H1 (cell line): ENCODE measurements at regions not wholly inside any gene's neighbourhood (a gene's known extent, or its start where the extent isn't known, plus 50 kb on each side); places are given as distances from the start of the nearest gene placed in this dataset.

Source experiments
- CTCF ChIA-PET: fragments of 300-600 bp; sonication (Branson Sonifier 250); formaldehyde crosslinking; loops from one replicate; lab custom pipeline; 2021; ENCODE audit not compliant: partially characterized antibody; lab: Charles Lee
- POLR2A ChIA-PET: fragments of 300-600 bp; sonication (Branson Sonifier 250); formaldehyde crosslinking; loops from one replicate; lab custom pipeline; 2021; ENCODE audit warnings: inconsistent platforms; ENCODE audit not compliant: partially characterized antibody; lab: Charles Lee
- DNase-seq, 2 experiments: peaks; one replicate each; pipeline versions ENCODE4 v3.0.0 to v3.0.0-alpha.2; 2010 to 2022; ENCODE audit warnings: low spot score in 2 of 2, low read depth in 1 of 2, mixed read lengths in 1 of 2
- FAIRE-seq: peaks from 2 replicates; lab custom pipeline; 2011; peaks lifted over from hg19 to GRCh38; lab: Jason Lieb, UNC
- H2AFZ ChIP-seq: 2 replicates; pipeline ENCODE4 v1.8.1; 2012; ENCODE audit warnings: low read length, inconsistent platforms
- H2AK5ac ChIP-seq: 2 replicates; pipeline ENCODE4 v1.6.1; 2013; ENCODE audit warnings: low read depth, low read length
- H2BK120ac ChIP-seq: replicated peaks from 2 replicates; pipeline ENCODE3; 2013; ENCODE audit warnings: low read depth, low read length, inconsistent platforms
- H2BK12ac ChIP-seq: 2 replicates; pipeline ENCODE4 v1.6.1; 2013; ENCODE audit warnings: low read depth, low read length
- H2BK15ac ChIP-seq: 2 replicates; pipeline ENCODE4 v1.6.1; 2013; ENCODE audit warnings: low read length
- H2BK20ac ChIP-seq: 2 replicates; pipeline ENCODE4 v1.6.1; 2013; ENCODE audit warnings: low read length
- H2BK5ac ChIP-seq: 2 replicates; pipeline ENCODE4 v1.6.1; 2013; ENCODE audit warnings: low read depth, low read length
- H3K14ac ChIP-seq: 2 replicates; pipeline ENCODE4 v1.6.1; 2013; ENCODE audit warnings: inconsistent platforms; ENCODE audit not compliant: insufficient read length
- H3K18ac ChIP-seq: 2 replicates; pipeline ENCODE4 v1.6.1; 2013; ENCODE audit warnings: low read length; ENCODE audit errors: extremely low read depth
- H3K23ac ChIP-seq: 2 replicates; pipeline ENCODE4 v1.6.1; 2013; ENCODE audit warnings: inconsistent platforms; ENCODE audit not compliant: insufficient read length
- H3K23me2 ChIP-seq: 2 replicates; pipeline ENCODE4 v1.6.1; 2013; ENCODE audit warnings: low read depth, low read length
- H3K27ac ChIP-seq: 2 replicates; pipeline ENCODE4 v1.6.1; 2011; ENCODE audit warnings: low read depth, low read length, inconsistent platforms
- H3K27me3 ChIP-seq, 4 experiments: replicated peaks in 1 of 4; 1 replicate in 1 of 4; 2 replicates in 3 of 4; pipeline versions ENCODE4 v1.6.1 to v1.8.1; 2011 to 2013; ENCODE audit warnings: low read length in 3 of 4, mild to moderate bottlenecking in 3 of 4, inconsistent platforms in 2 of 4, mixed read lengths in 2 of 4, moderate library complexity in 1 of 4; ENCODE audit not compliant: control insufficient read depth in 3 of 4, insufficient read depth in 3 of 4; ENCODE audit errors: extremely low read depth in 1 of 4
- H3K36me3 ChIP-seq, 4 experiments: 2 replicates each; pipeline versions ENCODE4 v1.6.1 to v1.8.1; 2011 to 2013; ENCODE audit warnings: mild to moderate bottlenecking in 4 of 4, low read length in 3 of 4, moderate library complexity in 2 of 4, control low read depth in 1 of 4, inconsistent platforms in 1 of 4; ENCODE audit not compliant: insufficient read depth in 4 of 4, control insufficient read depth in 2 of 4
- H3K4ac ChIP-seq: replicated peaks from 2 replicates; pipeline ENCODE3; 2013; ENCODE audit warnings: low read length, low read depth, mixed read lengths, inconsistent platforms; ENCODE audit not compliant: insufficient read length
- H3K4me1 ChIP-seq, 4 experiments: replicated peaks in 1 of 4; 1 replicate in 1 of 4; 2 replicates in 3 of 4; pipeline versions ENCODE4 v1.6.1 to v1.8.1; 2011 to 2013; ENCODE audit warnings: low read length in 3 of 4, inconsistent platforms in 2 of 4, mixed read lengths in 1 of 4; ENCODE audit not compliant: insufficient read depth in 4 of 4, control insufficient read depth in 3 of 4
- H3K4me2 ChIP-seq, 2 experiments: 2 replicates each; pipeline versions ENCODE4 v1.6.1 to v1.8.1; 2011 to 2013; ENCODE audit warnings: low read depth in 2 of 2, low read length in 2 of 2, control low read depth in 1 of 2, inconsistent platforms in 1 of 2, mild to moderate bottlenecking in 1 of 2; ENCODE audit not compliant: insufficient read depth in 1 of 2
- H3K4me3 ChIP-seq, 4 experiments: fragments of 200-600, 300-600 bp in 1 of 4; sonication (generic), shearing (Covaris generic), sonication (Bioruptor Twin) in 1 of 4; 2 replicates each; pipeline versions ENCODE4 v1.5.1 to v1.8.1; 2011 to 2016; ENCODE audit warnings: low read length in 4 of 4, low read depth in 3 of 4, control low read depth in 2 of 4, inconsistent platforms in 2 of 4, mild to moderate bottlenecking in 2 of 4, mixed read lengths in 1 of 4, moderate library complexity in 1 of 4; ENCODE audit not compliant: insufficient read depth in 2 of 4; ENCODE audit errors: extremely low read depth in 1 of 4
- H3K56ac ChIP-seq: replicated peaks from 2 replicates; pipeline ENCODE3; 2013; ENCODE audit warnings: low read depth, mild to moderate bottlenecking, mixed read lengths, low read length, inconsistent platforms; ENCODE audit not compliant: insufficient read length
- H3K79me1 ChIP-seq: 2 replicates; pipeline ENCODE4 v1.6.1; 2013; ENCODE audit warnings: low read depth, low read length, control low read depth
- H3K79me2 ChIP-seq, 2 experiments: 2 replicates each; pipeline versions ENCODE4 v1.6.1 to v1.8.1; 2012 to 2013; ENCODE audit warnings: low read length in 2 of 2, mild to moderate bottlenecking in 2 of 2, inconsistent platforms in 1 of 2; ENCODE audit not compliant: insufficient read depth in 2 of 2, control insufficient read depth in 1 of 2
- H3K9ac ChIP-seq, 4 experiments: replicated peaks in 1 of 4; 1 replicate in 1 of 4; 2 replicates in 3 of 4; pipeline versions ENCODE4 v1.6.1 to v1.8.1; 2011 to 2013; ENCODE audit warnings: low read depth in 3 of 4, low read length in 3 of 4, control low read depth in 2 of 4, mild to moderate bottlenecking in 2 of 4, moderate library complexity in 2 of 4, inconsistent platforms in 1 of 4; ENCODE audit errors: extremely low read depth in 1 of 4
- H3K9me3 ChIP-seq, 2 experiments: 2 replicates each; pipeline versions ENCODE4 v1.6.1 to v1.8.1; 2012 to 2013; ENCODE audit warnings: mild to moderate bottlenecking in 2 of 2, moderate library complexity in 2 of 2, control low read depth in 1 of 2, inconsistent platforms in 1 of 2, low read depth in 1 of 2, low read length in 1 of 2, mixed read lengths in 1 of 2; ENCODE audit not compliant: insufficient read depth in 2 of 2
- H4K20me1 ChIP-seq, 2 experiments: replicated peaks in 1 of 2; 2 replicates each; pipeline versions ENCODE3 to v1.8.1; 2011 to 2013; ENCODE audit warnings: inconsistent platforms in 2 of 2, low read length in 2 of 2, mild to moderate bottlenecking in 1 of 2; ENCODE audit not compliant: insufficient read depth in 2 of 2, control insufficient read depth in 1 of 2
- H4K5ac ChIP-seq: 2 replicates; pipeline ENCODE4 v1.6.1; 2013; ENCODE audit warnings: low read length, low read depth, mixed read lengths, inconsistent platforms; ENCODE audit not compliant: insufficient read length
- H4K8ac ChIP-seq: 2 replicates; pipeline ENCODE4 v1.8.0; 2013; ENCODE audit warnings: mild to moderate bottlenecking, moderate library complexity, low read length, inconsistent platforms; ENCODE audit not compliant: insufficient read depth; ENCODE audit errors: extremely low read depth
- H4K91ac ChIP-seq: replicated peaks from 2 replicates; pipeline ENCODE3; 2013; ENCODE audit warnings: low read length, mixed read lengths, inconsistent platforms; ENCODE audit not compliant: insufficient read length
- CEBPB ChIP-seq: IDR thresholded peaks from 2 replicates; pipeline ENCODE4 v1.6.1; 2012; ENCODE audit warnings: low read depth, low read length
- GABPA ChIP-seq: IDR thresholded peaks from 2 replicates; pipeline ENCODE4 v1.6.1; 2011; ENCODE audit warnings: mild to moderate bottlenecking, low read length, moderate library complexity, borderline replicate concordance; ENCODE audit not compliant: insufficient read depth
- JUN ChIP-seq: IDR thresholded peaks from 2 replicates; pipeline ENCODE4 v1.6.1; 2011; ENCODE audit warnings: low read depth, mild to moderate bottlenecking, improper control_type of control experiment, low read length
- POLR2AphosphoS5 ChIP-seq: IDR thresholded peaks from 2 replicates; pipeline ENCODE4 v1.6.1; 2011; ENCODE audit warnings: low read depth, low read length
- RFX5 ChIP-seq: IDR thresholded peaks from 2 replicates; pipeline ENCODE4 v1.6.1; 2011; ENCODE audit warnings: low read depth, low read length, improper control_type of control experiment, borderline replicate concordance
- SAP30 ChIP-seq: fragments of 300-600 bp; sonication (generic); IDR thresholded peaks from 2 replicates; pipeline ENCODE4 v1.7.1; 2012; ENCODE audit warnings: low read length, moderate library complexity, mild to moderate bottlenecking, inconsistent platforms; ENCODE audit not compliant: insufficient read depth, insufficient replicate concordance
- SIX5 ChIP-seq: IDR thresholded peaks from 2 replicates; pipeline ENCODE4 v1.6.1; 2011; ENCODE audit warnings: mild to moderate bottlenecking, low read depth, low read length
- TAF1 ChIP-seq: IDR thresholded peaks from 2 replicates; pipeline ENCODE4 v1.6.1; 2011; ENCODE audit warnings: mild to moderate bottlenecking, low read depth, low read length
- YY1 ChIP-seq: IDR thresholded peaks from 2 replicates; pipeline ENCODE4 v1.6.1; 2011; ENCODE audit warnings: low read depth, mild to moderate bottlenecking, low read length
- WGBS, 2 experiments: shearing (Covaris generic) in 1 of 2; methylation state at CpG; one replicate each; pipeline versions ENCODE4 v1.1.6 to v1.1.7; 2013 to 2015; ENCODE audit warnings: low lambda C conversion rate in 2 of 2, mixed read lengths in 2 of 2, inconsistent platforms in 1 of 2, low coverage in 1 of 2, missing lambda C conversion rate in 1 of 2; ENCODE audit not compliant: insufficient replicate concordance in 2 of 2, insufficient coverage in 1 of 2, insufficient read length in 1 of 2; ENCODE audit errors: extremely low coverage in 1 of 2, missing lambda C conversion rate in 1 of 2; 5-methylcytosine and 5-hydroxymethylcytosine counted together
- TF ChIP-seq, protein P1 (sequence below): IDR thresholded peaks from 2 replicates; pipeline ENCODE4 v1.6.1; 2012; ENCODE audit warnings: inconsistent platforms
- TF ChIP-seq, protein P2 (sequence below): IDR thresholded peaks from 2 replicates; pipeline ENCODE4 v1.6.1; 2012; ENCODE audit warnings: inconsistent platforms
- TF ChIP-seq, protein P3 (sequence below): IDR thresholded peaks from 2 replicates; pipeline ENCODE4 v1.6.1; 2012; ENCODE audit warnings: low read length, inconsistent platforms

DNA sequence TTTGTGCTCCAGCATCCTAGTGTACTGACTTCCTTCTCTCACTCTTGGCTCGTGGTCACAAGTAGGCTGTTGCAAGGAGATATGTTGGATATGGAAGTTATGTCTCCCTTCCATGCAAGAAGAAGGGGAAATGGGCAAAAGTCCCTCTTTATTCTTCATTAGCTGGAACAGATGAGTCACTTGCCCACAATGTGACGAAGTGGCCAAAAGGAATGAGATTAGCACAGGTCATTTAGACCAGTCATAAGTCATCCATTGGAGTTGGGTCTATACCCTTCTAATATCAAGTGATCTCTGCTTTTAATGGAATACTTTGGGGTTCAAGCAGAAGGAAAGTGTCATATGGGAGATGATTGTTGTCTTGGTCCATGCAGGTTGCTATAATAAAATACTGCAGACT lies 91.2 kb upstream of the NGF start:
- no peak for TF ChIP-seq SIX5
- no peak for TF ChIP-seq GABPA
- TF ChIP-seq, protein P1, sequence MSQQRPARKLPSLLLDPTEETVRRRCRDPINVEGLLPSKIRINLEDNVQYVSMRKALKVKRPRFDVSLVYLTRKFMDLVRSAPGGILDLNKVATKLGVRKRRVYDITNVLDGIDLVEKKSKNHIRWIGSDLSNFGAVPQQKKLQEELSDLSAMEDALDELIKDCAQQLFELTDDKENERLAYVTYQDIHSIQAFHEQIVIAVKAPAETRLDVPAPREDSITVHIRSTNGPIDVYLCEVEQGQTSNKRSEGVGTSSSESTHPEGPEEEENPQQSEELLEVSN, result no peak
- TF ChIP-seq, protein P2, sequence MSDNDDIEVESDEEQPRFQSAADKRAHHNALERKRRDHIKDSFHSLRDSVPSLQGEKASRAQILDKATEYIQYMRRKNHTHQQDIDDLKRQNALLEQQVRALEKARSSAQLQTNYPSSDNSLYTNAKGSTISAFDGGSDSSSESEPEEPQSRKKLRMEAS, result no peak
- TF ChIP-seq RFX5, result no peak
- TF ChIP-seq POLR2AphosphoS5, result no peak
- TF ChIP-seq JUN, result no peak
- no peak for TF ChIP-seq CEBPB
- TF ChIP-seq, protein P3, sequence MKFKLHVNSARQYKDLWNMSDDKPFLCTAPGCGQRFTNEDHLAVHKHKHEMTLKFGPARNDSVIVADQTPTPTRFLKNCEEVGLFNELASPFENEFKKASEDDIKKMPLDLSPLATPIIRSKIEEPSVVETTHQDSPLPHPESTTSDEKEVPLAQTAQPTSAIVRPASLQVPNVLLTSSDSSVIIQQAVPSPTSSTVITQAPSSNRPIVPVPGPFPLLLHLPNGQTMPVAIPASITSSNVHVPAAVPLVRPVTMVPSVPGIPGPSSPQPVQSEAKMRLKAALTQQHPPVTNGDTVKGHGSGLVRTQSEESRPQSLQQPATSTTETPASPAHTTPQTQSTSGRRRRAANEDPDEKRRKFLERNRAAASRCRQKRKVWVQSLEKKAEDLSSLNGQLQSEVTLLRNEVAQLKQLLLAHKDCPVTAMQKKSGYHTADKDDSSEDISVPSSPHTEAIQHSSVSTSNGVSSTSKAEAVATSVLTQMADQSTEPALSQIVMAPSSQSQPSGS, result no peak
- TF ChIP-seq TAF1, result no peak
- no peak for TF ChIP-seq YY1
- TF ChIP-seq SAP30, result no peak
- no peaks in the 10 kb centered on the region for H3K79me1 ChIP-seq
- FAIRE-seq (no peak), DNase-seq (no peak)
- no peak overlapping the region for H2AK5ac ChIP-seq
- H3K18ac ChIP-seq, result no peak overlapping the region
- no peak overlapping the region for H3K14ac ChIP-seq
- CTCF ChIA-PET, result interaction anchor here (1.0 kb wide), 1 partner anchor 38 kb away, joined by 4 read pairs; no protein-coding TSS in a partner anchor
- no peak overlapping the region for H3K4ac ChIP-seq
- no peak overlapping the region for H4K91ac ChIP-seq
- H3K9me3 ChIP-seq, result no peaks in the 10 kb centered on the region
- H3K56ac ChIP-seq, result no peak overlapping the region
- no peak overlapping the region for H2BK120ac ChIP-seq
- no peaks in the 10 kb centered on the region for H3K79me2 ChIP-seq
- no peak overlapping the region for H2BK20ac ChIP-seq
- H3K4me1 ChIP-seq, result no peaks in the 10 kb centered on the region; a peak in 1 of 7 replicates
- H2BK15ac ChIP-seq, result no peak overlapping the region
- H3K23me2 ChIP-seq, result no peaks in the 10 kb centered on the region
- H2BK5ac ChIP-seq, result no peak overlapping the region
- H4K20me1 ChIP-seq, result no peaks in the 10 kb centered on the region
- H4K5ac ChIP-seq, result no peak overlapping the region
- no peak overlapping the region for H3K4me3 ChIP-seq
- H3K9ac ChIP-seq, result no peak overlapping the region
- WGBS, 2 experiments, result 86% methylated on average over 2 of the region's 2 CpGs; no CpG with 5 or more reads in 1 of the 2 experiments
- H3K36me3 ChIP-seq, result no peaks in the 10 kb centered on the region
- POLR2A ChIA-PET, result no interaction called here
- H3K27me3 ChIP-seq, result no peaks in the 10 kb centered on the region; a peak in 1 of 7 replicates
- no peak overlapping the region for H3K4me2 ChIP-seq
- no peak overlapping the region for H3K23ac ChIP-seq
- no peak overlapping the region for H2AFZ ChIP-seq
- H3K27ac ChIP-seq, result no peak overlapping the region
- H4K8ac ChIP-seq, result no peak overlapping the region
- H2BK12ac ChIP-seq, result no peak overlapping the region
